Neural cell (in vitro differentiated cells): ENCODE measurements at regions not wholly inside any gene's neighbourhood (a gene's known extent, or its start where the extent isn't known, plus 50 kb on each side); places are given as distances from the start of the nearest gene placed in this dataset.

Experiments
- H2AFZ ChIP-seq: fragments of 200-600, 300-800 bp; sonication (generic), shearing (Covaris generic); 2 replicates; pipeline ENCODE4 v1.6.0; 2014; ENCODE audit warnings: low read depth, mild to moderate bottlenecking, antibody characterized with exemption, low read length, moderate library complexity
- H3F3A ChIP-seq: fragments of 200-600 bp; shearing (Covaris generic); 2 replicates; pipeline ENCODE4 v1.6.1; 2016; ENCODE audit warnings: mild to moderate bottlenecking, moderate library complexity, mixed read lengths, antibody characterized with exemption, low read length; ENCODE audit not compliant: insufficient read depth, poor library complexity, severe bottlenecking
- H3K27ac ChIP-seq: fragments of 200-600, 300-800 bp; sonication (generic), shearing (Covaris generic); 2 replicates; pipeline ENCODE4 v1.5.1; 2014; ENCODE audit warnings: mild to moderate bottlenecking, low read length, moderate library complexity
- H3K27me3 ChIP-seq: fragments of 300-800, 200-600 bp; sonication (generic), shearing (Covaris generic); 2 replicates; pipeline ENCODE4 v1.6.0; 2014; ENCODE audit warnings: mild to moderate bottlenecking, low read depth, low read length, moderate library complexity; ENCODE audit not compliant: insufficient read depth
- H3K36me3 ChIP-seq: fragments of 300-800, 200-600 bp; sonication (generic), shearing (Covaris generic); 2 replicates; pipeline ENCODE4 v1.5.1; 2014; ENCODE audit warnings: mild to moderate bottlenecking, antibody characterized with exemption, low read length, moderate library complexity; ENCODE audit not compliant: insufficient read depth
- H3K4me2 ChIP-seq: fragments of 300-800, 200-600 bp; sonication (generic), shearing (Covaris generic); 2 replicates; pipeline ENCODE4 v1.6.0; 2014; ENCODE audit warnings: mild to moderate bottlenecking, low read length
- H3K4me3 ChIP-seq: fragments of 300-800, 200-600 bp; sonication (generic), shearing (Covaris generic); 2 replicates; pipeline ENCODE4 v1.5.1; 2014; ENCODE audit warnings: mild to moderate bottlenecking, low read length, moderate library complexity
- H3K79me2 ChIP-seq: fragments of 200-600 bp; shearing (Covaris generic); replicated peaks from 2 replicates; pipeline ENCODE4 v1.6.0; 2014; ENCODE audit warnings: mild to moderate bottlenecking, low read length, moderate library complexity; ENCODE audit not compliant: insufficient read depth
- H3K9ac ChIP-seq: fragments of 300-800, 200-600 bp; sonication (generic), shearing (Covaris generic); 2 replicates; pipeline ENCODE4 v1.6.1; 2016; ENCODE audit warnings: mild to moderate bottlenecking, low read length, mixed read lengths
- H3K9me2 ChIP-seq: fragments of 200-600 bp; shearing (Covaris generic); 2 replicates; pipeline ENCODE4 v1.6.1; 2016; ENCODE audit warnings: mild to moderate bottlenecking, low read length, mixed read lengths; ENCODE audit not compliant: insufficient read depth
- H3K9me3 ChIP-seq: fragments of 200-600, 300-800 bp; sonication (generic), shearing (Covaris generic); 2 replicates; pipeline ENCODE4 v1.6.1; 2016; ENCODE audit warnings: mild to moderate bottlenecking, mixed run types, low read length, moderate library complexity, mixed read lengths
- H4K20me1 ChIP-seq: fragments of 200-600 bp; shearing (Covaris generic); 2 replicates; pipeline ENCODE4 v1.6.1; 2016; ENCODE audit warnings: mild to moderate bottlenecking, mixed run types; ENCODE audit not compliant: insufficient read depth
- EP300 ChIP-seq: fragments of 450-650 bp; conservative IDR thresholded peaks from 2 replicates; pipeline ENCODE4 v1.6.1; 2014; ENCODE audit warnings: antibody characterized with exemption, mild to moderate bottlenecking, moderate library complexity; ENCODE audit not compliant: poor library complexity, severe bottlenecking
- MXI1 ChIP-seq: fragments of 450-650 bp; conservative IDR thresholded peaks from 2 replicates; pipeline ENCODE4 v1.6.1; 2014; ENCODE audit warnings: antibody characterized with exemption, mild to moderate bottlenecking; ENCODE audit not compliant: poor library complexity, severe bottlenecking
- POLR2AphosphoS5 ChIP-seq: IDR thresholded peaks from 2 replicates; pipeline ENCODE4 v1.6.1; 2012
- RAD21 ChIP-seq: fragments of 450-650 bp; conservative IDR thresholded peaks from 2 replicates; pipeline ENCODE4 v1.6.1; 2014; ENCODE audit warnings: antibody characterized with exemption, mild to moderate bottlenecking, moderate library complexity
- TF ChIP-seq, protein P1 (sequence below): fragments of 450-650 bp; IDR thresholded peaks from 2 replicates; pipeline ENCODE4 v1.5.1; 2014; ENCODE audit warnings: antibody characterized with exemption, mild to moderate bottlenecking, moderate library complexity; ENCODE audit not compliant: poor library complexity, severe bottlenecking
- TF ChIP-seq, protein P2 (sequence below): IDR thresholded peaks from 2 replicates; pipeline ENCODE4 v1.6.1; 2012; ENCODE audit warnings: borderline replicate concordance

DNA sequence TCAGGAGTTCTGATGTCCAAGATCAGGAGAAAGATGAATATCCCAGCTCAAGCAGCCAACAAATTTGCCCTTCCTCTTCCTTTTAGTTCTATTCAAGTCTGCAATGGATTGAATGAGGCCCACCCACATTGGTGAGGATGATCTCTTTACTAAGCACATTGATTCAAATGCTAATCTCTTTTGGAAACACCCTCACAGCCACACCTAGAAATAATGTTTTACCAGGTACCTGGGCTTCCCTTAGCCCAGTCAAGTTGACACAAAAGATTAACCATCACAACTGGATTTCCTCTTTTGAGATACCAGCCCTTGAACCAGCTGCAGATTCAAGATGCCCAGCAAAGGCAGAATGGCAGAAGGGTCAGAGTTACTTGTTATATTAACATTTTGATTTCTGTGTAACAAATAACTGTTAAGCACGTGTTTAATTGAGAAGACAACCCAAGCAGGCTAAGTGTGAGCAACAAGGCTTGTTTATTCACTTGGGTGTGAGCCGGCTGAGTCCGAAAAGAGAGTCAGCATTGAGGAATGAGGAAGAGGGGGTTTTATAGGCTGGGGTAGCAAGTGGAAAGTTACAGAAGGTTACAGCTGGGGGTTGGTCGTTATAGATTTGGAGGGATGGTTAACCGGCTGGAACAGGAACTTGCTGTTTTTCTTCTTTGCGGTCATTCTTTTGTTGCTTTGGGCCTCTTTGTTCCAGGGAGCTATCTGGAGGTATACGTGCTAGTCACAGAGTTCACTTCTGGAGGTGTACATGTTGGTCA is 180.3 kb downstream of the EMP1 start:
- no peak overlapping the region for H2AFZ ChIP-seq

DNA sequence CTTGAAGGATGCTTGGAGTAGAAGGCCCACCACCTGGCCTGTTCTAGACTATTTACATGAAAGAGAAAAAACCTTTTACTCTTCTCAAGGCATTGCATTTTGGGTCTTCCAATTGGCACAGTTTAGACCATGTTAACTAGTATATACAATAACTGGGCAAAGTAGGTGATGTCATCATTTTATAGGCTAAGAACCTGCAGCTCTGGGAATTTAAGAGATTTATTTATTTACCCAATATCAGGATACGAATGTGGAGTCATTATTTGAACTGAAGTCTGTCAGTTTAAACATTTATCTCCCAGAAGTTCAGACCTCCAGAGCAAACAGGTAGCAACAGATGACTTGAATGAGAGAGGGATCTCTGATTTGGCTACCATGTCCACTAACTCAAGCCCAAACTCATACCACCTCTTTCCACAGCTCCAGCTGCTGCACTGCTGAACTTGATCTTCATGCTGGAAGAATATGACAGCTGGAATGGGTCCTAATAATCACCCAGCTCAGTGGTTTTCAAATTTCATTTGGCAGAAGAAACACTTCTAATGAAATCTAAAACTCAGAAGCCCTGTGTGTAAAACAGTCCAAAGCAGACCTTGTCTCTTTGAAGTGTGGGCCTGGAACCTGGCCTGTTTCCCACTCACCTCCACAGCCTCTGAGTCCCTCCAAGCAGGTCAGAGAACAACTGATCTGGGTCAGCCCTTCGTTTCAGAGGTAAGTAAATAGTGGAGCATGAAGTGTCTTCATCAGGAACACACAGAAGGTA is 179.2 kb downstream of the EMP1 start:
- H3K4me2 ChIP-seq = no peak overlapping the region
- H3K9ac ChIP-seq = no peak overlapping the region
- no peaks in the 10 kb centered on the region for H3K79me2 ChIP-seq
- TF ChIP-seq, protein P1, sequence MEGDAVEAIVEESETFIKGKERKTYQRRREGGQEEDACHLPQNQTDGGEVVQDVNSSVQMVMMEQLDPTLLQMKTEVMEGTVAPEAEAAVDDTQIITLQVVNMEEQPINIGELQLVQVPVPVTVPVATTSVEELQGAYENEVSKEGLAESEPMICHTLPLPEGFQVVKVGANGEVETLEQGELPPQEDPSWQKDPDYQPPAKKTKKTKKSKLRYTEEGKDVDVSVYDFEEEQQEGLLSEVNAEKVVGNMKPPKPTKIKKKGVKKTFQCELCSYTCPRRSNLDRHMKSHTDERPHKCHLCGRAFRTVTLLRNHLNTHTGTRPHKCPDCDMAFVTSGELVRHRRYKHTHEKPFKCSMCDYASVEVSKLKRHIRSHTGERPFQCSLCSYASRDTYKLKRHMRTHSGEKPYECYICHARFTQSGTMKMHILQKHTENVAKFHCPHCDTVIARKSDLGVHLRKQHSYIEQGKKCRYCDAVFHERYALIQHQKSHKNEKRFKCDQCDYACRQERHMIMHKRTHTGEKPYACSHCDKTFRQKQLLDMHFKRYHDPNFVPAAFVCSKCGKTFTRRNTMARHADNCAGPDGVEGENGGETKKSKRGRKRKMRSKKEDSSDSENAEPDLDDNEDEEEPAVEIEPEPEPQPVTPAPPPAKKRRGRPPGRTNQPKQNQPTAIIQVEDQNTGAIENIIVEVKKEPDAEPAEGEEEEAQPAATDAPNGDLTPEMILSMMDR = no peak
- no peak for TF ChIP-seq RAD21
- no peak for TF ChIP-seq MXI1
- H2AFZ ChIP-seq = no peak overlapping the region
- H3K4me3 ChIP-seq = no peak overlapping the region
- no peaks in the 10 kb centered on the region for H3F3A ChIP-seq
- no peaks in the 10 kb centered on the region for H4K20me1 ChIP-seq
- peaks cover 5% of the 10 kb centered on the region for H3K27me3 ChIP-seq
- no peaks in the 10 kb centered on the region for H3K36me3 ChIP-seq
- H3K9me3 ChIP-seq = no peaks in the 10 kb centered on the region
- no peaks in the 10 kb centered on the region for H3K9me2 ChIP-seq
- H3K27ac ChIP-seq = no peak overlapping the region

More for the DNA sequence above, 180.3 kb downstream of the EMP1 start:
- H3K79me2 ChIP-seq = no peaks in the 10 kb centered on the region
- no peaks in the 10 kb centered on the region for H3F3A ChIP-seq
- no peak overlapping the region for H3K4me2 ChIP-seq
- no peaks in the 10 kb centered on the region for H3K27me3 ChIP-seq
- no peak overlapping the region for H3K27ac ChIP-seq
- H3K9me3 ChIP-seq = no peaks in the 10 kb centered on the region
- H3K4me3 ChIP-seq = no peak overlapping the region
- no peaks in the 10 kb centered on the region for H3K36me3 ChIP-seq
- H3K9me2 ChIP-seq = no peaks in the 10 kb centered on the region
- H3K9ac ChIP-seq = no peak overlapping the region
- TF ChIP-seq, protein P2, sequence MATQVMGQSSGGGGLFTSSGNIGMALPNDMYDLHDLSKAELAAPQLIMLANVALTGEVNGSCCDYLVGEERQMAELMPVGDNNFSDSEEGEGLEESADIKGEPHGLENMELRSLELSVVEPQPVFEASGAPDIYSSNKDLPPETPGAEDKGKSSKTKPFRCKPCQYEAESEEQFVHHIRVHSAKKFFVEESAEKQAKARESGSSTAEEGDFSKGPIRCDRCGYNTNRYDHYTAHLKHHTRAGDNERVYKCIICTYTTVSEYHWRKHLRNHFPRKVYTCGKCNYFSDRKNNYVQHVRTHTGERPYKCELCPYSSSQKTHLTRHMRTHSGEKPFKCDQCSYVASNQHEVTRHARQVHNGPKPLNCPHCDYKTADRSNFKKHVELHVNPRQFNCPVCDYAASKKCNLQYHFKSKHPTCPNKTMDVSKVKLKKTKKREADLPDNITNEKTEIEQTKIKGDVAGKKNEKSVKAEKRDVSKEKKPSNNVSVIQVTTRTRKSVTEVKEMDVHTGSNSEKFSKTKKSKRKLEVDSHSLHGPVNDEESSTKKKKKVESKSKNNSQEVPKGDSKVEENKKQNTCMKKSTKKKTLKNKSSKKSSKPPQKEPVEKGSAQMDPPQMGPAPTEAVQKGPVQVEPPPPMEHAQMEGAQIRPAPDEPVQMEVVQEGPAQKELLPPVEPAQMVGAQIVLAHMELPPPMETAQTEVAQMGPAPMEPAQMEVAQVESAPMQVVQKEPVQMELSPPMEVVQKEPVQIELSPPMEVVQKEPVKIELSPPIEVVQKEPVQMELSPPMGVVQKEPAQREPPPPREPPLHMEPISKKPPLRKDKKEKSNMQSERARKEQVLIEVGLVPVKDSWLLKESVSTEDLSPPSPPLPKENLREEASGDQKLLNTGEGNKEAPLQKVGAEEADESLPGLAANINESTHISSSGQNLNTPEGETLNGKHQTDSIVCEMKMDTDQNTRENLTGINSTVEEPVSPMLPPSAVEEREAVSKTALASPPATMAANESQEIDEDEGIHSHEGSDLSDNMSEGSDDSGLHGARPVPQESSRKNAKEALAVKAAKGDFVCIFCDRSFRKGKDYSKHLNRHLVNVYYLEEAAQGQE = no peak
- TF ChIP-seq EP300 (no peak), RAD21 (no peak)
- no peaks in the 10 kb centered on the region for H4K20me1 ChIP-seq

DNA sequence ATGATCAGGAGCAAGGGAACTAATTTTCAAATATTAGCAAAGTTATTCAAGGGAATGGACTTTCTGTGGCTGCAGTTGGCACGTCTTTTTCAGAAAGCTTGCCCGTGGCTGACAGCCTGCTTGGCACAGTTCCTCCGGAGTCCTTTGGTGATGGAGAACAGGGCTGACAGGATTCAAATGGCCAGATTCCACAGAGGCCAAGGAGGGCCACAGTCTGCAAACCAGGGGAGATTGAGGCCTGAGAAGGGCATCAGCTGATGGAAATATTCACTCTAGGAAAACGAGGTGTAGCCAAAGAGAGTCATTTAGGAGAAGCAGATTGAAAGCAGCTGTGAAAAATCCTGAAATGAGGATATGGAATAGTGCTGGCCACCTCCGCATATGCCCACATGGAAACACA is 178.3 kb downstream of the EMP1 start:
- H3K4me2 ChIP-seq = no peak overlapping the region
- H3K9me3 ChIP-seq = no peaks in the 10 kb centered on the region
- H3K9ac ChIP-seq = no peak overlapping the region
- H3K9me2 ChIP-seq = no peaks in the 10 kb centered on the region
- H3K36me3 ChIP-seq = no peaks in the 10 kb centered on the region
- TF ChIP-seq, protein P1 = no peak
- TF ChIP-seq MXI1 (no peak), POLR2AphosphoS5 (no peak), EP300 (no peak)
- no peak overlapping the region for H3K27ac ChIP-seq
- no peaks in the 10 kb centered on the region for H3K79me2 ChIP-seq
- H4K20me1 ChIP-seq = no peaks in the 10 kb centered on the region
- no peak overlapping the region for H3K4me3 ChIP-seq
- no peak overlapping the region for H2AFZ ChIP-seq
- no peaks in the 10 kb centered on the region for H3F3A ChIP-seq
- H3K27me3 ChIP-seq = peaks cover 6% of the 10 kb centered on the region
